Omental fat pad (tissue), 3 donors: ENCODE measurements at regions not wholly inside any gene's neighbourhood (a gene's known extent, or its start where the extent isn't known, plus 50 kb on each side); places are given as distances from the start of the nearest gene placed in this dataset.

Source experiments
- ATAC-seq: fragments of 150-250 bp; one replicate; pipeline ENCODE4 v1.9.1; 2016; ENCODE audit warnings: mild to moderate bottlenecking, moderate library complexity; ENCODE audit not compliant: low FRiP score
- DNase-seq: peaks from one replicate; pipeline ENCODE4 v3.0.0-alpha.2; 2019; ENCODE audit warnings: low spot score
- CTCF ChIP-seq, 3 donors: fragments of 450-650 bp; IDR thresholded peaks; one replicate each; pipeline ENCODE4 v1.5.1; 2016 to 2017; ENCODE audit warnings: antibody characterized with exemption in 3 of 3, mild to moderate bottlenecking in 3 of 3, moderate library complexity in 2 of 3

GRCh38 chr5:163635631-163636030 lies 130.2 kb downstream of the MAT2B start:
- DNase-seq (no peak), ATAC-seq (no peak)
- TF ChIP-seq CTCF (IDR thresholded peaks at IDR 0.05) = no peak

GRCh38 chr5:163642904-163643303 lies 137.5 kb downstream of the MAT2B start:
- no peak for DNase-seq
- TF ChIP-seq CTCF (IDR thresholded peaks at IDR 0.05) = no peak
- no peak for ATAC-seq

GRCh38 chr5:163645421-163646416 lies 140.3 kb downstream of the MAT2B start:
- TF ChIP-seq CTCF (IDR thresholded peaks at IDR 0.05) = no peak
- DNase-seq = no peak
- no peak for ATAC-seq

GRCh38 chr5:163649514-163649913 lies 144.1 kb downstream of the MAT2B start:
- no peak for TF ChIP-seq CTCF (IDR thresholded peaks at IDR 0.05)
- ATAC-seq (no peak), DNase-seq (no peak)

GRCh38 chr5:163653526-163653925 lies 148.1 kb downstream of the MAT2B start:
- DNase-seq (no peak), ATAC-seq (no peak)
- no peak for TF ChIP-seq CTCF (IDR thresholded peaks at IDR 0.05)

GRCh38 chr5:163658702-163659567 lies 153.5 kb downstream of the MAT2B start:
- no peak for ATAC-seq
- DNase-seq = no peak
- no peak for TF ChIP-seq CTCF (IDR thresholded peaks at IDR 0.05)
